ENCODE measurements at regions not wholly inside any gene's neighbourhood (a gene's known extent, or its start where the extent isn't known, plus 50 kb on each side); places are given as distances from the start of the nearest gene placed in this dataset.

DNA sequence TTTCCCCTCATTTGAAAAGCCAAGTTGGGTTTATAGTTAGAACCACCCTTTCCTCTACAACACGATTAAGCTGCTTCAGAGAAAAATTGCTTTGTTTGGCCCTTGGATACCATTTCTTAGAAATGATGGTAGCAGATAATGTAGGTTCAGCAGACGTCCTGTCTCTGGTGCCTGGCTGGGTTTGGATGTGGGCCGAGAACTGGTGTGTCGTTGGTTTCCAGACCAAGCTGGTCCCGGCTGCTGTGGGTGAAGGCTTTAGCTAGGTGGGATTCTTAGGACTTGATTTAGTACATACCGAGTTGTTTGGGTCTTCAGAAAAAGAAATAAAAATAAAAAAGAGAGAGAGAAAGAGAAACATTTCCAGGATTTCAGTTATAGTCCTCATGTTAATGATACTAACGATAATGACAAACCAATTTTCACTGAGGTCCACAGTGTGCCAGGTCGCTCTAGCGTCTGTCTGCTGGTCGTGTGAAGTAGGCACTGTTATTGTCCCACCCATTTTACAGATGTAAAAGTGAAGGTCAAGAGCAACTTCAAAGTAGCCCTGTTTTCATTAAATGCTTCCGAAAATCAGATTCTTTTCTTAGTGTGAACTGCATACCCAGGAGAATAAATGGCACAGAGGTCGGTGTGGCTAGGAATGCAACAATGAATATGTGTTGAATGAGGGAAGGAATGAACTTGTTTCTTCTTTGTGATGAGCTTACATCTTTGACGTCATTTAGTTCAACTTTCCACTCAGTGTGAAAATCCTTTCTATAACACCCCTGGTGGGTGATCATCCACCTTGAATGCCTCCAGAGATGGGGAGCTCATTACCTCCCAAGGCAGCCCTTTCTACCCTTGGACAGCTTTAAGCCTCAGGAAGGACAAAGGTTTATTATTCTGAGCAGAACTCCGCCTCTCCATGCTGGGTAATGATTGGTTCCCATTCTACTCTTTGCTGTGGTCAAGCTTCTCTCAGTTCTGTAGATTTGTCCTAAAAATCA lies 115.9 kb downstream of the INHBB start:
- Histone ChIP-seq H3F3A (ENCODE audit: insufficient read depth, low read length) (no peaks in the 10 kb centered on the region), H3K27ac (ENCODE audit: low read length) (no peak overlapping the region), H4K20me1 (ENCODE audit: insufficient read depth, low read length) (no peaks in the 10 kb centered on the region), H3K27me3 (replicated peaks; ENCODE audit: insufficient read depth, low read length) (no peaks in the 10 kb centered on the region), H3K4me1 (ENCODE audit: low read length) (no peaks in the 10 kb centered on the region), H3K9ac (ENCODE audit: low read length) (no peak overlapping the region), H3K9me2 (replicated peaks; ENCODE audit: insufficient read depth, low read length) (no peaks in the 10 kb centered on the region), H3K79me2 (ENCODE audit: low read length) (no peaks in the 10 kb centered on the region), H3K36me3 (replicated peaks; ENCODE audit: insufficient read depth, low read length) (no peaks in the 10 kb centered on the region), H2AFZ (ENCODE audit: low read length) (no peak overlapping the region), H3K4me3 (ENCODE audit: low read length) (no peak overlapping the region), H3K4me2 (ENCODE audit: low read depth, low read length) (no peak overlapping the region), H3K9me3 (replicated peaks; ENCODE audit: insufficient read depth, low read length) (no peaks in the 10 kb centered on the region)
- no peak for DNase-seq
- TF ChIP-seq EZH2phosphoT487 (IDR thresholded peaks at IDR 0.05; ENCODE audit: low read length) (no peak), EZH2 (optimal IDR thresholded peaks at IDR 0.05; ENCODE audit: low read depth, low read length) (no peak)
- TF ChIP-seq, protein P1, sequence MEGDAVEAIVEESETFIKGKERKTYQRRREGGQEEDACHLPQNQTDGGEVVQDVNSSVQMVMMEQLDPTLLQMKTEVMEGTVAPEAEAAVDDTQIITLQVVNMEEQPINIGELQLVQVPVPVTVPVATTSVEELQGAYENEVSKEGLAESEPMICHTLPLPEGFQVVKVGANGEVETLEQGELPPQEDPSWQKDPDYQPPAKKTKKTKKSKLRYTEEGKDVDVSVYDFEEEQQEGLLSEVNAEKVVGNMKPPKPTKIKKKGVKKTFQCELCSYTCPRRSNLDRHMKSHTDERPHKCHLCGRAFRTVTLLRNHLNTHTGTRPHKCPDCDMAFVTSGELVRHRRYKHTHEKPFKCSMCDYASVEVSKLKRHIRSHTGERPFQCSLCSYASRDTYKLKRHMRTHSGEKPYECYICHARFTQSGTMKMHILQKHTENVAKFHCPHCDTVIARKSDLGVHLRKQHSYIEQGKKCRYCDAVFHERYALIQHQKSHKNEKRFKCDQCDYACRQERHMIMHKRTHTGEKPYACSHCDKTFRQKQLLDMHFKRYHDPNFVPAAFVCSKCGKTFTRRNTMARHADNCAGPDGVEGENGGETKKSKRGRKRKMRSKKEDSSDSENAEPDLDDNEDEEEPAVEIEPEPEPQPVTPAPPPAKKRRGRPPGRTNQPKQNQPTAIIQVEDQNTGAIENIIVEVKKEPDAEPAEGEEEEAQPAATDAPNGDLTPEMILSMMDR (IDR thresholded peaks at IDR 0.05; ENCODE audit: low read length) = no peak

DNA sequence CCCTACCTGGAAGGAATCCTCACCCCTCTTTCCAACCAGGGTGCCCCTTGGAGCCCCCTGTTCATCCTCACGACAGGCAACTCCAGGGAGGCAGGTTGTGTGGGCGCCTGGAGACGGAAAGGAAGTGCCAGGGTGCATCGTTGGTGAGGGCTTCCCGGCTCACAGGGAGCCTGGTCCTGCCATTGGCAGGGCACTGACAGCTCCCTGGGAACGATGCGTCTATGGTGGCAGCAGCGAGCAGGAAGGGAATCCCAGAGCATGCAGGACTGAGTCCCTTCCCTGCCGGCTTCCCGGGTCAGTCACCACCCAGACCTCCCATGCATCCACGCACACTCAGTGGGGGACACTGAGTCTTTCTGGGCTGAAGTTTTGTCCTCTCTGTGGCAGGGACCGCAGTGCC lies 117.6 kb downstream of the INHBB start:
- Histone ChIP-seq H3K27me3 (replicated peaks; ENCODE audit: insufficient read depth, low read length) (no peaks in the 10 kb centered on the region), H3K36me3 (replicated peaks; ENCODE audit: insufficient read depth, low read length) (no peaks in the 10 kb centered on the region), H3K79me2 (ENCODE audit: low read length) (no peaks in the 10 kb centered on the region), H3K27ac (ENCODE audit: low read length) (no peak overlapping the region), H3K4me1 (ENCODE audit: low read length) (no peaks in the 10 kb centered on the region), H3K4me2 (ENCODE audit: low read depth, low read length) (no peak overlapping the region), H3K9ac (ENCODE audit: low read length) (no peak overlapping the region), H3K4me3 (ENCODE audit: low read length) (no peak overlapping the region), H2AFZ (ENCODE audit: low read length) (no peak overlapping the region), H3K9me3 (replicated peaks; ENCODE audit: insufficient read depth, low read length) (no peaks in the 10 kb centered on the region), H3K9me2 (replicated peaks; ENCODE audit: insufficient read depth, low read length) (no peaks in the 10 kb centered on the region), H3F3A (ENCODE audit: insufficient read depth, low read length) (no peaks in the 10 kb centered on the region), H4K20me1 (ENCODE audit: insufficient read depth, low read length) (no peaks in the 10 kb centered on the region)
- TF ChIP-seq, protein P1 (IDR thresholded peaks at IDR 0.05; ENCODE audit: low read length) = no peak
- TF ChIP-seq EZH2phosphoT487 (IDR thresholded peaks at IDR 0.05; ENCODE audit: low read length) = no peak
- TF ChIP-seq EZH2 (optimal IDR thresholded peaks at IDR 0.05; ENCODE audit: low read depth, low read length) = no peak
- DNase-seq = no peak

DNA sequence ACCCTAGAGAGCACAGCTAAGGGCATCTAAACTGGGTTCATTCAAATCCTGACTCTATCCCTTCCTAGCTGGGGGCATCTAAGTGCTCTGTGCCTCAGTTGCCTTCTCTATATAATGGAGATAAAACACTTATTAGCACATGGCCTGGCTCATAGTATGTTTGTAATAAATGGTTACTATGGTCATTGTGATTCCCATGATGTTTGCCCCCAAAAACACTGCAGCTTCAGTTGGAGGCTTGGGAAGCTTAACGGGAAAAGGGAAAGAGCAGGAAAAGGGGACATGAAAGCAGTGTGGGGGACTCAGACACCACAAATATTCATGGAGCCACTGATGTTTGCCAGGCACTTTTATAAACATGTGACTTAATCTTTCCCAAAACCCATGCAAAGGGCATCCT lies 118.1 kb downstream of the INHBB start:
- Histone ChIP-seq H3K36me3 (replicated peaks; ENCODE audit: insufficient read depth, low read length) (no peaks in the 10 kb centered on the region), H3K4me3 (ENCODE audit: low read length) (no peak overlapping the region), H3K27ac (ENCODE audit: low read length) (no peak overlapping the region), H3K9ac (ENCODE audit: low read length) (no peak overlapping the region), H3K9me2 (replicated peaks; ENCODE audit: insufficient read depth, low read length) (no peaks in the 10 kb centered on the region), H3K4me1 (ENCODE audit: low read length) (no peaks in the 10 kb centered on the region), H3K27me3 (replicated peaks; ENCODE audit: insufficient read depth, low read length) (no peaks in the 10 kb centered on the region), H4K20me1 (ENCODE audit: insufficient read depth, low read length) (no peaks in the 10 kb centered on the region), H3F3A (ENCODE audit: insufficient read depth, low read length) (no peaks in the 10 kb centered on the region), H3K9me3 (replicated peaks; ENCODE audit: insufficient read depth, low read length) (no peaks in the 10 kb centered on the region), H2AFZ (ENCODE audit: low read length) (no peak overlapping the region), H3K79me2 (ENCODE audit: low read length) (no peaks in the 10 kb centered on the region), H3K4me2 (ENCODE audit: low read depth, low read length) (no peak overlapping the region)
- no peak for TF ChIP-seq EZH2 (optimal IDR thresholded peaks at IDR 0.05; ENCODE audit: low read depth, low read length)
- DNase-seq = no peak

DNA sequence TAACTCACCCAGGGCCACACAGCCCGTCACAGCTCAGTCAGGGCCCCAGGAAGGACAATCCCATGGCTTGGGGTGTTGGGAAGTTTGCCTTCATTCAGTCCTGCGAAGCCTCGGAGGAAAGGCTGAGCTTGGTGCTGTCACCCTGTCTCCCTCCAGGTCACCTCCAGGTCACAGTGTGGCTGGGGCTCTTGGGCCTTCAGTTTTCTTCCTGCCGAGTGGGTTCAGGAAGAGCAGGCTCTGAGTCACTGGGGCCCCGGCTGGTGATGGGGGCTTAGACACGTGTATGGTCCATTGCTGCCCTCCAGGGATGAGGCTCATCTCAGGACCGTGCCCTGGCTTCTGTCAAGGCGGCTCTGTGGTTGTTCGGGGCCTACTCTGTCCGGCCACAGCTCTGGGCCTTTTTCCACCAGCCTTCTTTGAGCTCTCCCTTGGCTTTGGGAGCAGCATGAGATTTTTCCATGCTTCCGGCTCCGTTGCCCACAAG lies 118.6 kb downstream of the INHBB start:
- H2AFZ ChIP-seq (ENCODE audit: low read length) = no peak overlapping the region
- H3K27me3 ChIP-seq (replicated peaks; ENCODE audit: insufficient read depth, low read length) = no peaks in the 10 kb centered on the region
- H3K9me2 ChIP-seq (replicated peaks; ENCODE audit: insufficient read depth, low read length) = no peaks in the 10 kb centered on the region
- no peaks in the 10 kb centered on the region for H3F3A ChIP-seq (ENCODE audit: insufficient read depth, low read length)
- TF ChIP-seq EZH2phosphoT487 (IDR thresholded peaks at IDR 0.05; ENCODE audit: low read length) (no peak), EZH2 (optimal IDR thresholded peaks at IDR 0.05; ENCODE audit: low read depth, low read length) (no peak)
- TF ChIP-seq, protein P1 (IDR thresholded peaks at IDR 0.05; ENCODE audit: low read length) = no peak
- no peak overlapping the region for H3K4me3 ChIP-seq (ENCODE audit: low read length)
- no peak for DNase-seq
- H3K4me2 ChIP-seq (ENCODE audit: low read depth, low read length) = no peak overlapping the region
- H3K36me3 ChIP-seq (replicated peaks; ENCODE audit: insufficient read depth, low read length) = no peaks in the 10 kb centered on the region
- no peak overlapping the region for H3K27ac ChIP-seq (ENCODE audit: low read length)
- H4K20me1 ChIP-seq (ENCODE audit: insufficient read depth, low read length) = no peaks in the 10 kb centered on the region
- H3K79me2 ChIP-seq (ENCODE audit: low read length) = no peaks in the 10 kb centered on the region
- H3K9ac ChIP-seq (ENCODE audit: low read length) = no peak overlapping the region
- no peaks in the 10 kb centered on the region for H3K9me3 ChIP-seq (replicated peaks; ENCODE audit: insufficient read depth, low read length)
- no peaks in the 10 kb centered on the region for H3K4me1 ChIP-seq (ENCODE audit: low read length)

Measured in MM.1S (cell line).